Glutamatergic neuron (in vitro differentiated cells): ENCODE measurements at regions not wholly inside any gene's neighbourhood (a gene's known extent, or its start where the extent isn't known, plus 50 kb on each side); places are given as distances from the start of the nearest gene placed in this dataset.
"Not testable (repeated sequence)": the region's sequence is repeated elsewhere in the genome, so short reads cannot be mapped to it uniquely, and the experiment has no call there.

Experiments
- DNase-seq: peaks from one replicate; pipeline ENCODE4 v3.0.0; 2022
- H3K27ac Mint-ChIP-seq: one replicate; pipeline ENCODE4 v1.8.0; 2020; ENCODE audit warnings: mild to moderate bottlenecking, mixed read lengths, inconsistent platforms; ENCODE audit not compliant: unreplicated experiment
- H3K27me3 Mint-ChIP-seq: one replicate; pipeline ENCODE4 v1.8.0; 2020; ENCODE audit warnings: mild to moderate bottlenecking, moderate library complexity, mixed read lengths, inconsistent platforms; ENCODE audit not compliant: unreplicated experiment
- H3K36me3 Mint-ChIP-seq: one replicate; pipeline ENCODE4 v1.8.0; 2020; ENCODE audit warnings: mild to moderate bottlenecking, mixed read lengths, inconsistent platforms; ENCODE audit not compliant: unreplicated experiment
- H3K4me1 Mint-ChIP-seq: one replicate; pipeline ENCODE4 v1.8.0; 2020; ENCODE audit warnings: mild to moderate bottlenecking, low read depth, mixed read lengths, inconsistent platforms; ENCODE audit not compliant: unreplicated experiment
- H3K4me3 Mint-ChIP-seq: one replicate; pipeline ENCODE4 v1.8.0; 2020; ENCODE audit warnings: mild to moderate bottlenecking, mixed read lengths, inconsistent platforms; ENCODE audit not compliant: unreplicated experiment
- H3K9me3 Mint-ChIP-seq: one replicate; pipeline ENCODE4 v1.8.0; 2020; ENCODE audit warnings: mild to moderate bottlenecking, moderate library complexity, mixed read lengths, inconsistent platforms; ENCODE audit not compliant: unreplicated experiment
- CTCF ChIP-seq: fragments of 200-600 bp; sonication (generic); IDR thresholded peaks from one replicate; pipeline ENCODE4 v1.5.0; 2021; ENCODE audit not compliant: partially characterized antibody, unreplicated experiment

DNA sequence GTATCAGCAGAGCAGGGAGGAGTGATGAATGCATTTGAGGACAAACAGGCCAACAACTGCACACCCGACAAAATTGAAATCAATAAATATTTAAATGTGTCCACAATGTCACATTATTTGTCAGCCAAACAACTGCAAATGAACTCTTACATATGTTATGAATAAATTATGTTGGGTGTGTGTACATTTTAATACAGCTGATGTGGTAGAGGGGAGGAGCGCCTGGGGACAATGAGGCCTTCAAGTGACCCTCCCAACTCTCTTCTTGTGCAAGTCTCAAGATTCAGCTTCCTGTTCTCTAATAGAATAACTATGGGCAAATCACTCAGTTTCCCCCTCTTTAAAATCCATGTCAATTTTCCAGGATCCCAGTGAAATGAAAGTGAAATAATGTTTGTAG is 303.2 kb downstream of the TSHZ3 start:
- no peak overlapping the region for H3K4me3 Mint-ChIP-seq
- TF ChIP-seq CTCF = no peak

DNA sequence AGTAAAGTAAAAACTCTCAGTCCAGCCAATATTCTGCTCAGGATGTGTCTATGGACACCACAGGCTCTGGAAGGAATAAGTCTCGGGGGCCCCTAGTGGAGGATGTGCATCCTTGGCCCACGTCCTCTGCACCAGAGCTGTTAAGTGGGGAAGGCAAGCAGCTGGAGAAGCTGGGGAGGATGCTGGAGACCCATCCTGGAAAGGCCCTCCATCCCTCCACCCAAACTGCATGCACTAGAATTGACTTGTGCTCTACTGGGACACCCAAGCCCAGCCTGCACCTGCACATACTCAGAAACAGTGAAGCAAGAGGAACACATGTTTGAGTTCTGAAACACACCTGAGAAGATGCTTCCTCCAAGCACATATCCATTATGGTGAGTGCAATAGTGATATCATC is 307.8 kb downstream of the TSHZ3 start:
- DNase-seq = no peak
- H3K27ac Mint-ChIP-seq = no peak overlapping the region
- no peak overlapping the region for H3K4me3 Mint-ChIP-seq
- no peaks in the 10 kb centered on the region for H3K36me3 Mint-ChIP-seq
- H3K4me1 Mint-ChIP-seq = no peaks in the 10 kb centered on the region
- no peak for TF ChIP-seq CTCF
- H3K27me3 Mint-ChIP-seq = no peaks in the 10 kb centered on the region
- no peaks in the 10 kb centered on the region for H3K9me3 Mint-ChIP-seq

More for the DNA sequence above, 303.2 kb downstream of the TSHZ3 start:
- no peaks in the 10 kb centered on the region for H3K9me3 Mint-ChIP-seq
- no peaks in the 10 kb centered on the region for H3K4me1 Mint-ChIP-seq
- no peak overlapping the region for H3K27ac Mint-ChIP-seq
- H3K36me3 Mint-ChIP-seq = no peaks in the 10 kb centered on the region
- no peak for DNase-seq
- H3K27me3 Mint-ChIP-seq = no peaks in the 10 kb centered on the region

- Mint-ChIP-seq H3K4me1 (no peaks in the 10 kb centered on the region), H3K27ac (no peak overlapping the region), H3K9me3 (no peaks in the 10 kb centered on the region), H3K36me3 (no peaks in the 10 kb centered on the region), H3K27me3 (no peaks in the 10 kb centered on the region), H3K4me3 (no peak overlapping the region)
- DNase-seq = no peak
- TF ChIP-seq CTCF = no peak
Observed at GRCh38 chr19:31039151-31039550, 310.1 kb downstream of the TSHZ3 start.

DNA sequence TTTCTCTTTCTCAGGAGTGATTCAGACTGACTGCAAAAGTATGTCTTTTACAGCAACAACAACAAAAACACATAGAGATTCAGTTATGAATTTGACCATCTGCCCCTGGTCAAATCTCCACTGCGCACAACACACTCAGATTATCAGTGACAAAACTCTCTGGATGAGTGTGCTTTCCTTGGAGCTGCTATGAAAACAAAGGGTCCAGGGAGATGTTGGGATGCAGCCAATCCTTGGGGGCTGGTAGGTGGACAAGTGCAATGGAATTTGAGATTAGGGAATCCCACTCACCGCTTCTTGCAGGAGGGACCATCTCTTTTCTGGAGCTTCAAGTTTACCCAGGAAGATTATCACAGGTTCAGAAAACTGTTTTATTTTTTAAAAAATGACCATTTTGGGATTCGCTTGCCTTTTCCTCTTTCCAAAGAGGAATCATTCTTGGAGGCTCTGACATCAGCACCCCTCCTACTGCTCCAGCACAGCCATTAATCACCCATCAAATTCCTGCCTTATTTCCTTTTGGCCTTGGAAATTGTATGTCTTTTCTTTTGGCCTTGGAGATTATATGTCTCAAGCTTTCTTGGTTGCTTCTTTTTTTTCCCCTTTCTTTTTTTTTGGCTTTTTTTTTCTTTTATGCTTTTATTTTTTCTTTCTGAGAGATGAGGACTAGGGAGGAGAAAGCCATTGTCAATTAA is 311.8 kb downstream of the TSHZ3 start:
- TF ChIP-seq CTCF = no peak
- Mint-ChIP-seq H3K4me1 (no peaks in the 10 kb centered on the region), H3K9me3 (no peaks in the 10 kb centered on the region), H3K36me3 (no peaks in the 10 kb centered on the region), H3K4me3 (no peak overlapping the region), H3K27ac (no peak overlapping the region), H3K27me3 (no peaks in the 10 kb centered on the region)
- no peak for DNase-seq

- H3K9me3 Mint-ChIP-seq, H3K36me3 Mint-ChIP-seq, H3K4me3 Mint-ChIP-seq, DNase-seq, H3K4me1 Mint-ChIP-seq, H3K27me3 Mint-ChIP-seq, H3K27ac Mint-ChIP-seq: not testable (repeated sequence)
Observed at GRCh38 chr19:31031455-31031854, 317.8 kb downstream of the TSHZ3 start.
